NOMO-1 treated with DMSO at 0.1 percent for 48 hours (cell line): ENCODE measurements at regions not wholly inside any gene's neighbourhood (a gene's known extent, or its start where the extent isn't known, plus 50 kb on each side); places are given as distances from the start of the nearest gene placed in this dataset.
"Not testable (repeated sequence)": the region's sequence is repeated elsewhere in the genome, so short reads cannot be mapped to it uniquely, and the experiment has no call there.

ENCODE experiments used
- DNase-seq: peaks from one replicate; lab custom pipeline; 2025; ENCODE audit not compliant: unreplicated experiment; lab: John Stamatoyannopoulos, UW

DNA sequence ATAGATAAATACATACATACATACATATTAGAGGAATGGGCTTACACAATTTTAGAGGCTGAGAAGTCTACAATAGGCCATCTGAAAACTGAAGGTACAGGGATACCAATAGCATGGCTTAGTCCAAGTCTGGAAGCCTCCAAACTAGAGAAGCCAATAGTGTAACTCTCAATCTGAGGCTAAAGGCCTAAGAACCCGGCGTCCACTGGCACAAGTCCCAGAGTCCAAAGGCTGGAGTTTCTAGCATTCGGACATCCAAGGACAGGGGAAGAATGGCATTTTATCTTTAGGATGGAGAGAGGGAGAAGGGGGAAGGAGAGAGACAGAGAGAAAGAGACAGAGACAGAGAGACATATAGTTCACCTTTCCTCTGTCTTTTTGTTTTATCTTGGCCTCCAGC, 63.7 kb upstream of the SYT4 start:
- no peak for DNase-seq

DNA sequence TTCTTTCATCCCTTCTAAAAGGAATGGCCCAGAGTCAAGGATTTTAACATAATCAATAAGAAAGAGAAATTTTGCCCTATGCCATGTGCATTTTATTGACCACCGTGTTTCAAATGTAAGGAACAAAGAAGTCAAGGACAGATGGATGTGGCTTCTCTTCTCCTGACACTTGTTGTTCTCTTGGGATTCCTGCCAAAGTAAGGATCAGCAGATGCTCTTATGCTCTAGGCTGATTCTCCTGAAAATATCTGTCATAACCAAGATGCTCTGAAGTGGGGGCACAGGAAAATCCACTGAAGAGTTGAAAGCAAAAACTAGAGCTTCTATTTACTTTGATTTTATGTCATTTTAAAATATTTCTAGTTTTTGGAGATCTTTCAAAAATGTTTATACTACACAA, 72.9 kb upstream of the SYT4 start:
- DNase-seq: no peak

DNA sequence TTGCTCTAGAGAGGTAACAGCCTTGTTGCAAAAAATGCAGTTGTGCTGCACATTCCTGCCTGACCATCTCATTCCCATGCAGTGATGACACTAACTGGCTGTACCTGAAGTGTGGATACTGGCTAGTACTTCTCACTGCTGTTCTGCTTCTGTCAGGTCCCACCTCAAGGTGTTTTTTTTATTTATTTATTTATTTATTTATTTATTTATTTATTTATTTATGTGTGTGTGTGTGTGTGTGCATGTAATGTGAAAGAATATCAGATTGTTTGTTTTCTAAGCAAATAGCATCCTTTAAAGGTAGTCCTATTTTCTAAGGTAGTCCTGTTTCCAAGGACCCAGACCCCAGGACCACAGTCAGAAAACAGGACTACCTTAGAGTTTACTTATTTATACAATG, 87.2 kb upstream of the SYT4 start:
- DNase-seq: no peak

DNA sequence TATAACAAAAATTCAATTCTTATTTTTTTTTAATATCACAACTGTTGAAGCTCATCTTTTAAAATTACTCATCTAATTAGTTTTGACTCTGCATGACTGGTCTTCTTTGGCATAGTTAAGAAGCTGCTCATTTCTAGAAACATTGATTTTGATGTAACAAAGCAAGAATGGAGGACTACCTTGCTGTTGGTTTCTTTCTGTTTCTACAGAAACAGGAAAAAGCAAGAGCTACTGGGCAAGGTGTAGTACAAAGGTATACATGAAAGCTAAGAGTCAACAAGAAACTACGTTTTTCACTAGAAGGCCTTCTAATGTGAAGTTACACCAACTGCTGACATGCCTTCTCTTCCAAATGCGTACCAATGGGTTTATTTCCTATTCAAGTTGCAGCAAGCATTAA, 90.6 kb upstream of the SYT4 start:
- no peak for DNase-seq

DNA sequence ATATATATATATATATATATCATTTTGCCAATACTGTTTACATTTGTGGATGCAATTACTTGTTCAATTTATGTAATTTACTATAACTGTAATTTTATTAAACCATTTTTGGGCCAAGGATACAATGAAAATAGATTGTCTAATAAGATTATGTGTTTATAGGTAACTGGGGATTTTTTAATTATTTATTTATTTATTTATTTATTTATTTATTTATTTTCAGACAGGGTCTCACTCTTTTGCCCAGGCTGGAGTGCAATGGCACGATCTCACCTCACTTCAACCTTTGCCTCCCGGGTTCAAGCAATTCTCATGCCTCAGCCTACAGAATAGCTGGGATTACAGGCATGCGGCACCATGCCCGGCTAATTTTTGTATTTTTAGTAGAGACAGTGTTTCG, 92.0 kb upstream of the SYT4 start:
- DNase-seq: not testable (repeated sequence)

DNA sequence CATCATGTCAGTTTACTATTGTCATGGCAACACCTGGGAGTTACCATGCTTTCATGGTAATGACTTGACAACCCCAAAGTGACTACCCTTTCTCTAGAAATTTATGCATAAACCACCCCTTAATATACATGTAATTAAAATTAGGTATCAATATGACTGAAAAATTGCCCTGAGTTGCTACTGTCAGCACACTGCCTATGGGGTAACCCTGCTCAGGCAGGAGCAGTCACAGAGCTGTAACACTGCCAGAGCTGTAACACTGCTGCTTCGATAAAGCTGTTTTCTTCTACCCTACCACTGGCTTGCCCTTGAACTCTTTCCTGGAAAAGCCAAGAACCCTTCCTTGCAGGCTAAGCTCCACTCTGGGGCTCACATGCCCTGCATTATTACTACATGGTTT, 95.5 kb upstream of the SYT4 start:
- DNase-seq: no peak

DNA sequence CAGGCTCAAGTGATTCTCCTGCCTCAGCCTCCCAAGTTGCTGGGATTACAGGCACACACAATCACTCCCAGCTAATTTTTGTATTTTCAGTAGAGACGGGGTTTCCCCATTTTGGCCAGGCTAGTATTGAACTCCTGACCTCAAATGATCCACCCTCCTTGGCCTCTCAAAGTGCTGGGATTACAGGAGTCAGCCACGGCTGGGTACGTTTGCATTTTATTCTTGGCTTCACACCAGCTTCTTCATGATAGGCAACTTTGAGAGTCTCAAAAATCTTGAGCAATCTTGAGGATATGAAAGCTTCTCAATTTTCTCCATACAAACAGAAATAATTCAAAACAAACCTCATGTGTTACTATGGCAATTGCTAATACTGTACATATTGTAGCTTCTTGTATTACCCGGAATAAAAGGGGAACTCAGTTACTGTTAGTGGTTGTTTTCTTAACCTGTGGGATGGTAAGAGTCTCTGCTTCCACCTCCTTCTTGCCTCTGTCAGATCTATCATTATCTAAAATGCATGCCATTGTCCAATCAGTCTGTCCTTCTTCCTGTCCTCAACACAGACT, 102.9 kb upstream of the SYT4 start:
- DNase-seq: no peak

DNA sequence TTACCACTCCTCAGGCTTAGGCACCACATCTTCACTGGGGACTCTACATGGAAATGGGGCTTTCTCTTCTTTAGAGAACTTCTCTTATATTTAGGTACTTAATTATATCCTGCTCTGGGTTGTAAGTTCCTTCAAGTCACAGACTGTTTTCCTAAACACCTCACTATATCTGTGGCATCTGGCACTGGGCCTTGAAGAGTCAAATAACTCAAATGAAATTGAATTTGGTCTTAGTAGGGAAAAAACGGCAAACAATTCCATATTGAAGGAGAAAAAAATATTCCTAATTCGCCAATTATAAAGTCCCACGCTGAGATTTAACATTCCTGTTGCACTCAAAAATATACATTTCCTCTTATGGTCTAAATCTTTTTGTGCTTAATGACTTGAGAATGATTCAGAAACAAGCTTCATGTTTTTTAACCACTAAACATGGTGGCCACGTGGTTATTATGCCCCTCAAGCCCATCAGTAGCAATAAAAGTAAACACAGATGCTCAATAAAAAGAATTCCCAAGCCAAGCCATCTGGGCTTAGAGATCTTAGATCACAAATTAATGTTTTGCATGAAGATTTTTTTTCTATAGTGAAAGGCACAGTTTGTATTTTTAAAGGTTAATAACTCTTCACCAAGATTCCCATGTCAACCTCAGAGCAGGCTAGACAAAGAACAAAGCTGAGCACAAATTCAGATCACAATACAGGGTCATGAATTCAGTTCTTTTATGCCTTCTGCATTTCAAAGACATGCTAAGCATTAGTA, 105.5 kb upstream of the SYT4 start:
- no peak for DNase-seq

DNA sequence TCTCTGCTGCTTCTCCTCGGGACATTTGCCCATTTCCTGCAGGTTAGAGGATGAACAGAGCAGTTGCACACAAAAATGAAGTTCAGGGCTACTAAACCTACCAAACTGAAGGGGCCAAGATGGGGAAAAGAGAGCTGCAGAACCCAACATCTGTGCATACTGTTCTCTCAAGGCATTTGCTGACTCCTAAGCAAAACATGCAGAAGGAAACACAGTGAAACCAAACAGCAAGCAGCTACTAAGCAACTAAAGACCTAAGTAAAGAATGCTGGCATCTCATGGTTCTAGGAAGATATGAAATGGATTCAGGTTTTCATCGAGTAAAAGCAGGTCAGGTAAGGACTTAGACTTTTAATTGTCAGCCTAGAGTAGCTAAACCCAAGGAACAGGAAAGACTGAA, 111.9 kb upstream of the SYT4 start:
- no peak for DNase-seq

DNA sequence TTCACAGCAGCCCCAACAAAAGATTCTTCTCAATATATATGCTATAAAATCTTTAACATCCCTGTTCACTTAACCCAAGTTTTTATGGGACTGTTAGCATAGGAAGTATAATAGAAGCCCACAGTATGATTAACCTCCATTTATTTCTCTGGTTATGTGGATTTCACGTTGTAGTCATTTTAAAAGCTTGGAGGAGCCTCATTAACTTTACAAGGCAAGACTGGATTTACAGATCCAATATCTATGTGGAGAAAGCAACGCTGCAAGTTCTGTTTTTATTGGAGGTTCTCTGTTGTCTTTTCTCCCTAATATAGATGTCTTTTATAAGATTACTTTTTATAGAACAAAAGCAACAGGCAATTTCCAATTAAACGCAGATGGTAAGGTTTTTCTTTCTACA, 114.9 kb upstream of the SYT4 start:
- no peak for DNase-seq

DNA sequence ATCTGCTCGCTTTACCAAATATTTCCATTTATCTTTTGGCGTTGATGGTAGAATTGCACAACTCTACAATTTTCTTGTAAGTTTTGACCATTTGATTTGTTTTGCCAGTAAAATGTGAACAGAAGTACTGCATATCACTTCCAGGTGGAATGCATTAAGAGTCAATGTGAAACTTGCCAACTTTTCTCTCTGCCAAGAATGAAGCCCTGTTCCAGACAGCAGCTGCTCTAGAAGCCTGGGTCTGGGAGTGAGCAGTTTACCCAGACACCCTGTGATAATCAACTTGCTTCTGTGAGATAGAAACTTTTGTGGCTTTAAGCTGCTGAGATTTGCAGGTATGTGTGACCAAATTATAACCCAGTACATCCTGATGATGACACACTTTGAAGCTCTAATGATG, 115.9 kb upstream of the SYT4 start:
- no peak for DNase-seq

DNA sequence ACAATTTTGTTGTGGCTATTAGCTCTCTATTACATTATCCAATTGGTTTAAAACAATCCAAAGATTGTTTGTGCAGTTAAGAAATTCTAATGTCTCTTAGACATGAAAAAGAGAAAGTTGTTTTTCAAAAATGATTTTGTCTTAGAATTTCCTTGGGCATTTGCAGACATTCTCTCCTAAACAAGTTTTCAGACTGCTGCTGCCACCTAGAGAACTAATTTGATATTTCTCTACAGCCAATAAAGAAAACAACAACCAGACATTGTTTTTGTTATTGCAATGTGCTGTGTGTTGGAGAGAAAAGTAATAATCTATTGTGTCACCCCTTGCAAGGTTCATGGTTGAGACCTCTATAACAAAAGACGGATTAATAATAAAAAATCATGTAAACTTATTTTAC, 119.0 kb upstream of the SYT4 start:
- DNase-seq: no peak

DNA sequence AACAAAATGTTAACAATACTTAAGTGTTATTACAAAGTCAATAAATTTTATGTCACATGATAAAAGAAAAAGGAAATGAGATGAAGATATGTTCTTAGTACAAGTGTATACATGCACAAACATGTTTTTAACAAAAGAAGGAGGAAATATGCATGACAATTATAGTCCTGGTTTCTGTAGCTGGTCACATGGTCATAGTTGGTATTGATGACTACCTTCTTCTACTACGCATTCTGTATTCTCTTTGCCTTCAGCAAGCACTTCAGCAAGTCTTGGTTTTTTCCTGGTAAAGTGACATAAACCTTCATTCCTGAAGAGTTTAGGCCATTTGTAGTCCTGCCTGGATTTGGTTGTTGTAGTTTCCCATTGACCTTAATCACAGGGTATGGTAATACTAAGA, 121.3 kb upstream of the SYT4 start:
- no peak for DNase-seq

DNA sequence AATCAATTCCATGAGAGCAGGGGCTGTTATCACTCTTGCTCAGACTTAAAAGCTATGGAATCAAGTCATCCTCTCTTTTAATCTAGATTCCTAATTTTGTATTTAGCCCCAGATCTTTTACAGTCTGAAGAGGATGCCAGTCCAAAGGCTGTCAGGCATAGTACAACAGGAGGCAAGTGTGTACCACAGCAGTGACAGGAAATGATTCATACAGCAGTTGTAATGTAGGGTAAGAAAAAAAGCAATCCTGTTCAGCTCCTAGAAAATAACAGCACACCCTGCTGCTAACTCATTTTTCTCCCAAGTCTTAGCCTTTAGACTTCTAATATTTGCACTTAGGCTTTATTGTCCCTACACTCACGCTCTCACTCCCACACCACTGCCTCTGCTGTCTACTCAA, 127.8 kb upstream of the SYT4 start:
- DNase-seq: no peak

DNA sequence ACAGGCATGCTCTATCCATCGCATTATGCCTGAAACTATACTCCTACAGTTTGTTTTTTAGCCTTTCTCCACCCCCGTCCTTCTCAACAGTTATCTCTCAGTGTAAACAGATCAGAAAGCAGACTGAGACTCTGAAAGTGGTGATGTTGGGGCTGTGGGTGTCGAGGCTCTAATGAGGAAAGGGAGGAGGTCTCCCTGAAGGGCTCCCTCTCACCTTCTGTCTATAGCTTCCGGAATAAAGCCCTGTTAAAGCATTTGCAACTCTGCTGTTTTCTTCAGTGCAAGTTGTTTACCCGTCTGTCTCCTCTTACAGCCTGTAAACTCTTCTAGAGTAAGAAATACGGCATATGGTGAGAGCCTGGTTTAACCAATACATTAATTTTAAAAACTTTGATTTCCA, 136.7 kb upstream of the SYT4 start:
- no peak for DNase-seq

DNA sequence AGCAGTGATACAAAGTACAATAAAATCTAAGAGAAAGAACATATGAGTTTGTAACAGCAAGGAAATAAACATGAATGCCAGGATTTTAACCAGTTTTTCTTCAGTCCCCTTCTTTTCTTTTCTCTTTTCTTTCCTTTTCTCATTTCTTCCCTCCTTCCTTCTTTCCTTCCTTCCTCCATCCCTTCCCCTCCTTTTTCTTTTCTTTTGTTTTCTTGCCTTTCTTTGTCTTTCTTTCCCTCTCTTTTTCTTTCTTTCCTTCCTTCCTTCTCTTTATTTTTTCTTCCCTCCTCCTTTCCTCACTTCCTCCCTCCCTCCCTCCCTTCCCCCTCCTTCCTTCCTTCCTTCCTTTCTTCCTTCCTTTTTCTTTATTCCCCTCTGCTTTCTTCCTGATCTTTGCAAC, 142.8 kb upstream of the SYT4 start:
- DNase-seq: no peak

DNA sequence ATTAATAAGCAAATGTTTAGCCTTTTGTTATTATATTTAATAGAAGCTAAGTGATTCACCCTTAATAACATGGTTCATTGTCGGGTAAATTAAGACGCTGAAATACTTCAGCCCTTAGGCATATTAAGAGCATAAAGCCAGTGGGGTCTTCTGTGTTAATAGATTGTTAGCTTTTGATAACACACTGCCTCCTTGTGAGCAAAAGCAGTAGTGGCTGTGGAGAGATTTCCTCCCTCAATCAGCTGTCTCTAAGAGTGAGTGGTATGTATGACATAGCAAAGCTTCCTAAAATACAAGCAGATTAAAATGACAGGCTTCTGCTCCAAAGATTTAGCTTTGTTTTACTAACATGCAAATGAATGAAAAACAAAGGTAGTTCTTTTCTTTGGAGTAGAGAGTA, 143.7 kb upstream of the SYT4 start:
- no peak for DNase-seq

DNA sequence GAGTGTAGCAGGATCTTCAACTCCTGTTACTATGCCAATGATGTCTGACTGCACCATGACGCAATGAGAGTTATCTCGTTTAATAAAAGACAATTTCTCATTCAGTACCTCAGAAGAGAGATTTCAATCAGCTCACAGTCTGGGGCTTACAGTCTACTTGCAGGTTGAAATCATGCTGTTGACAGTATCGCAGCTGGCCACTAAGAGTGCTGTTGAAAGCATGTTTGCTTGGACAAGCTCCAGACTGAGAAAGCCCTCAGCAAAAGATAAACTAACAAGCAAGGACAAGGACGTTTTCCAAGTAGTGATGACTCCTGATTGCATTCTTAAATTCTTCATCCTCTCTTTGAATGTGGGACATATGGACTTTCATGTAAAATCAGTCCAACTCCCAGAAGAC, 145.2 kb upstream of the SYT4 start:
- DNase-seq: no peak

DNA sequence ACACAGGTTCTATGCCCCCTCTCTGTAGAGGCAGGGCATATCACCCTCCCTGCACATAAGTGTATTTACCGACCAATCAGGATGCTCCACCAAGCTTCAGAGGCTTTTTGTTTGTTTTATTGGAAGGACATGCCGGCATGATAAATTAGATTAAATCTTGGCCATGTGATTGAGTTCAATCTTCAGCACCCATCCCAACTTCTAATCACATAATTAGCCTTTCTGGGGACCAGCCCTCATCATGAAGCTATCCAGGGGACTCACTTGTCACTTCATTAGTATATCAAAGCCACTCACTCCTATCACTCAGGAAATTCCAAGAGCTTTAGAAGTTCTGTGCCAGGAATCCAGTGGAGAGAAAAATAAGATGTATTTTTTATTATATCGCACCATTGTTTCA, 158.6 kb upstream of the SYT4 start:
- DNase-seq: no peak

DNA sequence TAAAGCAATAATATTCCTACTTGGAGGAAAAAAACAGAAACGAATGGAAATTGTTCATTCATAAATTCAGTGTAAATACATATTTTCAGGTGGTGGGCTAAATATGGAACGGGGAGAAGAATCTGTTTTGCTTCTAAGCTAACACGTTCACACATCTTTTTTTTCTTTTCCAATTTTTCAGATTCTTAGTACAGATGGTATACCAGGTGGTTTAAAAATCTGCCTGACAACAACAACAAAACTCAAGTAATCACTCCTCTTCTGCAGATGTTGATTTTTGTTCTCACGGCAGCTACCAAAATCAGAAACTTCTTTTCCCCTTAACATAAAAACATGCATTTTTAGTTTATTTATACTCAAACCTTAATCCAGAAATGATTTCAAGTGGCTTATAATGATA, 164.8 kb upstream of the SYT4 start:
- DNase-seq: no peak

DNA sequence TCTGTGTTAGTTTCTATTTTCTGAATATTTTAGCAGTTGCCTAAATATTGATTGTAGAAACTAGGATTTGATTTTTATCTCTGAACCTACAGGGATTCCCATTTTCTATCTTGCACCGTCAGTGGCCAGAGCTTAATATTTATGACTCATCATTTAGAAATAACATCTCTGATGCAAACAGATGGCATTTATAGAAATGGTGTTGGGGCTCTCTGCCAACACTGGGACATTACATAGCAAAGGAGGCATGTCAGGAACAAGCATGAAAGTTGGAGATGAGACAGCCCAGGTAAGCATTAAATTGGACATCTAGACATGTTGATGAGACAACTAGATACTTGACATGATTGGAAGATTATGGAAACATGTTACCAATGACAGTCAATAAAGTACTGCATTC, 165.3 kb upstream of the SYT4 start:
- DNase-seq: no peak

DNA sequence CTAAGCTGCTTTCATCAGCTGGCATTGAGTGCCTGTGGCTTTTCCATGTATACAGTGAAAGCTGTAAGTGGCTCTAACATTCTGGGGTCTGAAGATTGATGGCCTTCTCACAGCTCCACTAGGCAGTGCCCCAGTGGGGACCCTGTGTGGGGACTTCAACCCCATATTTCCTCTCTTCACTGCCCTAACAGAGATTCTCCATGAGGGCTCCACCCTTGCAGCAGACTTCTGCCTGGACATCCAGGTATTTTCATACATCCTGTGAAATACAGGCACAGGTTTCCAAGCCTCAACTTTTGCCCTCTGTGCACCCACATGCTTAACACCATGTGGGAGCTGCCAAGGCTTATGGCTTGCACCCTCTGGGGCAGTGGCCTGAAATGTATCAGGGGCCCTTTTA, 188.2 kb upstream of the SYT4 start:
- no peak for DNase-seq

DNA sequence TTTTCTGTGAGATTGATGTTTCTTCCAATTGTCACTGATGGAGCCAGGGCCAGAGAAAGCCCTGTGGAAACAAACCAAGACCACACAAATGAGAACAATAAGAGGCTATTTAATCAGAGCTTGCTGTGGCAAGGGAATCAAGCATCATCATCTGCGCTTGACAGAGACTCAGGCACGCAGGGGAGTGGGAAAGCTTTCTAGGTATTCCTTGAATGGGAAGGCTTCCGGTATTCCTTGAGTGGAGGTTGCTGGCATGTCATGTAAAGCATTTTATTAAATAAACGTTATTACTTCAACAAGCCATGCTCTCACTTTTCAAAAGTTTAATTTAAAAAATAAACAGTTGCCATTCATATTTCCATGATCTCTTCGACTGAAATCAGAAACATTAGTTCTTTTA, 194.6 kb upstream of the SYT4 start:
- no peak for DNase-seq
